ENCODE measurements at regions not wholly inside any gene's neighbourhood (a gene's known extent, or its start where the extent isn't known, plus 50 kb on each side); places are given as distances from the start of the nearest gene placed in this dataset.

GRCh38 chr4:153044036-153044435 lies 107.9 kb downstream of the FHDC1 start:
- Histone ChIP-seq H3K23me2 (ENCODE audit: insufficient read length, low read depth, low read length, poor library complexity, severe bottlenecking) (no peaks in the 10 kb centered on the region), H3K23ac (ENCODE audit: insufficient read length, low read depth, low read length) (no peak overlapping the region), H2BK5ac (ENCODE audit: insufficient read length, low read length) (no peak overlapping the region), H3K4ac (ENCODE audit: low read depth, low read length) (no peak overlapping the region), H3K56ac (ENCODE audit: insufficient read length, low read depth, low read length) (no peak overlapping the region), H2BK120ac (ENCODE audit: low read depth, low read length, poor library complexity, severe bottlenecking) (no peak overlapping the region), H4K8ac (replicated peaks; ENCODE audit: insufficient read length, low read depth, low read length) (no peak overlapping the region), H3K9me3 (ENCODE audit: control insufficient read depth, low read depth, low read length) (no peaks in the 10 kb centered on the region), H3K4me1 (ENCODE audit: insufficient read depth, low read length) (peaks cover 2% of the 10 kb centered on the region; the same call in 1 of the 2 replicates), H3K9ac (ENCODE audit: extremely low read depth, insufficient read length, low read length) (no peak overlapping the region), H2AK5ac (ENCODE audit: insufficient read length, low read length) (no peak overlapping the region), H3K18ac (ENCODE audit: insufficient read length, low read depth, low read length) (no peak overlapping the region), H4K91ac (ENCODE audit: insufficient read length, low read depth, low read length) (no peak overlapping the region), H3K4me2 (ENCODE audit: insufficient read depth, insufficient read length, low read length) (no peak overlapping the region), H3K79me2 (ENCODE audit: insufficient read depth, low read length) (no peaks in the 10 kb centered on the region), H3K27ac (ENCODE audit: insufficient read length, low read depth, low read length) (no peak overlapping the region), H3K27me3 (ENCODE audit: insufficient read depth, low read length) (no peaks in the 10 kb centered on the region), H3K79me1 (ENCODE audit: insufficient read depth, low read depth, low read length, poor library complexity, severe bottlenecking) (no peaks in the 10 kb centered on the region), H2BK12ac (ENCODE audit: insufficient read length, low read depth, low read length) (no peak overlapping the region), H2AFZ (ENCODE audit: low read length) (no peak overlapping the region), H4K5ac (ENCODE audit: insufficient read length, low read depth, low read length) (no peak overlapping the region), H3K14ac (ENCODE audit: insufficient read depth, low read length) (no peak overlapping the region), H2BK15ac (ENCODE audit: low read depth, low read length) (no peak overlapping the region), H2BK20ac (ENCODE audit: low read depth, low read length, poor library complexity, severe bottlenecking) (no peak overlapping the region), H4K20me1 (ENCODE audit: control insufficient read depth, insufficient read depth, insufficient read length) (no peaks in the 10 kb centered on the region), H3T11ph (ENCODE audit: low read length) (no peak overlapping the region)
- H3K36me3 Mint-ChIP-seq (ENCODE audit: insufficient read depth in 1 of 3, low read depth in 3 of 3): peaks cover 4 to 19% (median 10%) of the 10 kb centered on the region in 3 experiments; a peak in 5 of 7 replicates
- H3K27me3 Mint-ChIP-seq (ENCODE audit: low read depth): no peaks in the 10 kb centered on the region; the same call in 1 of the 2 replicates
- no peak overlapping the region for H3K4me3 Mint-ChIP-seq
- H3K9me3 Mint-ChIP-seq: peaks cover 16 to 20% of the 10 kb centered on the region in 2 experiments
- no peak for DNase-seq
- H3K27ac Mint-ChIP-seq: no peak overlapping the region
- WGBS (ENCODE audit: extremely low coverage, insufficient read length, low lambda C conversion rate): no CpG with 5 or more reads among the region's 1 CpG
- no peak for TF ChIP-seq CTCF (conservative IDR thresholded peaks at IDR 0.05)
- peaks cover 10% of the 10 kb centered on the region in 2 experiments for H3K4me1 Mint-ChIP-seq

Data from H9 (cell line).